Thyroid gland (tissue), 4 donors: ENCODE measurements at regions not wholly inside any gene's neighbourhood (a gene's known extent, or its start where the extent isn't known, plus 50 kb on each side); places are given as distances from the start of the nearest gene placed in this dataset.
"Not testable (repeated sequence)": the region's sequence is repeated elsewhere in the genome, so short reads cannot be mapped to it uniquely, and the experiment has no call there.

ENCODE experiments used
- DNase-seq, 2 donors: peaks; one replicate each; pipeline ENCODE4 v3.0.0-alpha.2; 2019
- H3K27ac ChIP-seq, 3 donors: fragments of 200-600 bp; sonication (generic); 1 replicate in 2 of 3; 2 replicates in 1 of 3; pipeline ENCODE4 v1.5.1; 2016 to 2019; ENCODE audit warnings: mild to moderate bottlenecking in 1 of 3, moderate library complexity in 1 of 3
- H3K27me3 ChIP-seq: fragments of 200-600 bp; sonication (generic); one replicate; pipeline ENCODE4 v1.5.1; 2019
- H3K36me3 ChIP-seq, 2 donors: fragments of 200-600 bp; sonication (generic); one replicate each; pipeline ENCODE4 v1.5.1; 2016 to 2019
- H3K4me1 ChIP-seq, 2 donors: fragments of 200-600 bp; sonication (generic); one replicate each; pipeline ENCODE4 v1.5.1; 2017 to 2019
- H3K4me3 ChIP-seq, 3 donors: fragments of 200-600 bp; sonication (generic); replicated peaks in 1 of 3; 1 replicate in 2 of 3; 2 replicates in 1 of 3; pipeline ENCODE4 v1.5.1; 2016; ENCODE audit warnings: mild to moderate bottlenecking in 1 of 3
- H3K9me3 ChIP-seq: fragments of 200-600 bp; sonication (generic); one replicate; pipeline ENCODE4 v1.5.1; 2017
- CTCF ChIP-seq, 6 experiments: fragments of 200-600 bp in 3 of 6; fragments of 450-650 bp in 3 of 6; sonication (generic) in 3 of 6; IDR thresholded peaks; one replicate each; pipeline ENCODE4 v1.5.1; 2016 to 2019; ENCODE audit warnings: antibody characterized with exemption in 6 of 6, mild to moderate bottlenecking in 2 of 6, inconsistent platforms in 1 of 6, moderate library complexity in 1 of 6
- POLR2A ChIP-seq, 2 donors: fragments of 450-650 bp; IDR thresholded peaks; one replicate each; pipeline ENCODE4 v1.6.1; 2017; ENCODE audit warnings: antibody characterized with exemption in 2 of 2, mild to moderate bottlenecking in 2 of 2, moderate library complexity in 1 of 2
- WGBS, 2 donors: methylation state at CpG; one replicate each; pipeline ENCODE4 v1.1.5; 2017; 5-methylcytosine and 5-hydroxymethylcytosine counted together
- intact Hi-C: fragments of 100-400 bp; cut with DNase I; formaldehyde crosslinking; loops from one replicate; pipeline ENCODE4 v1.15.1; 2023

GRCh38 chr19:28296506-28296905, 916.4 kb downstream of the UQCRFS1 start:
- Histone ChIP-seq H3K27me3 (no peaks in the 10 kb centered on the region), H3K27ac (no peak overlapping the region), H3K4me3 (no peak overlapping the region), H3K36me3 (no peaks in the 10 kb centered on the region), H3K9me3 (no peaks in the 10 kb centered on the region), H3K4me1 (no peaks in the 10 kb centered on the region)
- DNase-seq: no peak
- intact Hi-C loops: no loop called here
- WGBS, 2 donors: 87 to 88% methylated on average over 4 of the region's 4 CpGs
- TF ChIP-seq CTCF (IDR thresholded peaks at IDR 0.05) (no peak), POLR2A (IDR thresholded peaks at IDR 0.05) (no peak)

GRCh38 chr19:28294975-28295374, 918.0 kb downstream of the UQCRFS1 start:
- H3K4me1 ChIP-seq, H3K27ac ChIP-seq, DNase-seq, H3K4me3 ChIP-seq, H3K36me3 ChIP-seq, H3K27me3 ChIP-seq, H3K9me3 ChIP-seq, intact Hi-C loops: not testable (repeated sequence)
- WGBS, 2 donors: 98% methylated on average over 1 of the region's 1 CpG

- TF ChIP-seq CTCF (IDR thresholded peaks at IDR 0.05): no peak
- no peak for TF ChIP-seq POLR2A (IDR thresholded peaks at IDR 0.05)
- intact Hi-C loops: no loop called here
- 55 to 69% methylated on average over 6 of the region's 6 CpGs for WGBS, 2 donors
Observed at GRCh38 chr19:28294395-28294794, 918.6 kb downstream of the UQCRFS1 start.

GRCh38 chr19:28293685-28294084, 919.3 kb downstream of the UQCRFS1 start:
- no peak for DNase-seq
- Histone ChIP-seq H3K27ac (no peak overlapping the region), H3K36me3 (no peaks in the 10 kb centered on the region), H3K9me3 (no peaks in the 10 kb centered on the region), H3K4me3 (no peak overlapping the region), H3K4me1 (no peaks in the 10 kb centered on the region), H3K27me3 (no peaks in the 10 kb centered on the region)
- 87 to 88% methylated on average over 3 of the region's 3 CpGs for WGBS, 2 donors
- intact Hi-C loops: no loop called here
- TF ChIP-seq CTCF (IDR thresholded peaks at IDR 0.05) (no peak), POLR2A (IDR thresholded peaks at IDR 0.05) (no peak)

More at GRCh38 chr19:28294395-28294794, 918.6 kb downstream of the UQCRFS1 start:
- H3K9me3 ChIP-seq: no peaks in the 10 kb centered on the region
- no peak for DNase-seq
- H3K27ac ChIP-seq: no peak overlapping the region
- H3K36me3 ChIP-seq: no peaks in the 10 kb centered on the region
- no peaks in the 10 kb centered on the region for H3K4me1 ChIP-seq
- no peak overlapping the region for H3K4me3 ChIP-seq
- no peaks in the 10 kb centered on the region for H3K27me3 ChIP-seq

- no peak for DNase-seq
- TF ChIP-seq POLR2A (IDR thresholded peaks at IDR 0.05): no peak
- TF ChIP-seq CTCF (IDR thresholded peaks at IDR 0.05): no peak
- H3K27ac ChIP-seq: no peak overlapping the region
Observed at GRCh38 chr19:28292822-28293500, 920.0 kb downstream of the UQCRFS1 start.

More at GRCh38 chr19:28292822-28293500, 920.0 kb downstream of the UQCRFS1 start:
- no peaks in the 10 kb centered on the region for H3K9me3 ChIP-seq
- no peaks in the 10 kb centered on the region for H3K27me3 ChIP-seq
- no peaks in the 10 kb centered on the region for H3K4me1 ChIP-seq
- intact Hi-C loops: no loop called here
- H3K4me3 ChIP-seq: no peak overlapping the region
- 36 to 42% methylated on average over 10 of the region's 10 CpGs for WGBS, 2 donors
- H3K36me3 ChIP-seq: no peaks in the 10 kb centered on the region
